Right lobe of liver (tissue), 4 donors: ENCODE measurements at regions not wholly inside any gene's neighbourhood (a gene's known extent, or its start where the extent isn't known, plus 50 kb on each side); places are given as distances from the start of the nearest gene placed in this dataset.

Source experiments
- CTCF ChIP-seq, 4 donors: fragments of 200-600 bp in 3 of 4; fragments of 450-650 bp in 1 of 4; IDR thresholded peaks; one replicate each; pipeline versions ENCODE4 v1.5.1 to v1.8.0; 2016 to 2022; ENCODE audit warnings: antibody characterized with exemption in 4 of 4, mild to moderate bottlenecking in 2 of 4
- POLR2A ChIP-seq: fragments of 450-650 bp; IDR thresholded peaks from one replicate; pipeline ENCODE4 v1.6.1; 2017; ENCODE audit warnings: antibody characterized with exemption, mild to moderate bottlenecking
- donor health status: DM: no; HTN: no; CAD: no.
- donor health status: DM: no; HTN: no; CAD: no.
- donor health status: DM: no; HTN: yes; CAD: no.

- TF ChIP-seq CTCF (IDR thresholded peaks at IDR 0.05) = no peak
- TF ChIP-seq POLR2A = no peak
Observed at GRCh38 chrX:17913801-17914200, 52.7 kb upstream of the RAI2 start.
